ENCODE measurements at regions not wholly inside any gene's neighbourhood (a gene's known extent, or its start where the extent isn't known, plus 50 kb on each side); places are given as distances from the start of the nearest gene placed in this dataset.
"Not testable (repeated sequence)": the region's sequence is repeated elsewhere in the genome, so short reads cannot be mapped to it uniquely, and the experiment has no call there.

DNA sequence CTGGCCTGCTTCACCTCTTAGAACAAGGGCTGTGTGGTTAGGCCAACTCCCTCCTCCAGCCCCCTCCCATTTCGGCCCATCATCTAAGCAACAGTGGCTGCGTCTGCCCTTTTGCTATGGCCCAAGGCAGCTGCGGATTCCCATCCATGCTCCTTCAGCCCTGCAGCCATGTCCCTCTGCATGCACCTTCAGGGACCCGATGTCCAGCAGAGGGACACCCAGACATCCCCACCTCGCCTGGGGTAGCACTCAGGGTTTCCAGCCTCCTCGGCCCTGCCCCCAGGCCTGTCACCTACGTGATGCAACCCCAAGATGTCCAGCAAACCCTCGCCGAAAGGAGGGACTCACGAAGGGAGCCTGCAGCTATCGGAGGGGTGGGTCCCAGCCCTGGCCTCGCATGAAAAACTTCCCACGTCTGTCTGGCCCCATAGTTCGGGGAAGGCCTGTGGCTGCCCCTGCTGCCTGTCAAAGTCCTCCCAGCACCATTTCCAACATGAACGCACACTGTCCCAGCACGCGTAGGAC is 194.4 kb downstream of the CTTN start:
- no peak for DNase-seq (ENCODE audit: low spot score)

DNA sequence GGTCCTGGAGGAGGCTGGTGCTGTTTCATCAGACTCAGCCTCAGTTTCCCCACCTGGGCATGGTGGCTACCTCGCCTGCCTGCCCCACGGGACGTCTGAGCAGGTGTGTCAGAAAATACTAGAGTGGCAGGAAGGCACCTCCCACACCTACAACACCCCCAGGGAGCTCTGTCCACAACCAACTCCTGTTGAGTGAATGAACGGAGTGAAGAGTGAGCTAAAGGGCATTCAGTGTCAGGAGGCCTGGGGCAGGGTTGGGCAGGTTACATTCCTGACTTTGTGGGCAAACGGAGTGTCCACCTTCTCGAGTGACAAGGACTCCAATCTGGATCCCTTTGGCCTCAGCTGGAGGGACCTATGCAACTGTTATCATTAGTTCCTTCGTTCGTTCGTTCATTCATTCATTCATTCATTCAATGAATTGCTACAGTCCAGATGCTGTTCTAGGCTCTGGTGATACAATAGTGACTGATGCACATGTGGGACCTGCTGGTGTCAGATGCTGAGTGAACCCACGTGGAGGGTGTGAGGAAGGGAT is 195.2 kb downstream of the CTTN start:
- DNase-seq (ENCODE audit: low spot score): no peak

DNA sequence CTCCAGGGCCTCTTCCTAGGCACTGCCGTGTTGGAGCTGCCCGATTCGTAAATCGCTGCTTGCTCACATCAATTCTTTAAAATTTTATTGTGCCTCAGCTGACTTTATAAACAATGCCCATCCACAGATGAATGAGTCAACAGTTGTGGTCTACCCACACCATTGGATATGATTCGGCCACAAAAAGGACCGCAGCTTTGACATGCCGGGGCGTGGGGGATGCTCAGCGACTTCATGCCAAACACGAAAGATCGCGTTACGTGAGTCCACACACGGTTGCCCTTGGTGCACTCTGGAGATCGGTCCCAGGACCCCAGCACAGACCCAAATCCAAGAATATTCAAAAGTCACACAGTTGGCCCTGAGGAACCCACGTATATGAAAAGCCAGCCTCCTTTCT is 195.7 kb downstream of the CTTN start:
- no peak for DNase-seq (ENCODE audit: low spot score)

DNA sequence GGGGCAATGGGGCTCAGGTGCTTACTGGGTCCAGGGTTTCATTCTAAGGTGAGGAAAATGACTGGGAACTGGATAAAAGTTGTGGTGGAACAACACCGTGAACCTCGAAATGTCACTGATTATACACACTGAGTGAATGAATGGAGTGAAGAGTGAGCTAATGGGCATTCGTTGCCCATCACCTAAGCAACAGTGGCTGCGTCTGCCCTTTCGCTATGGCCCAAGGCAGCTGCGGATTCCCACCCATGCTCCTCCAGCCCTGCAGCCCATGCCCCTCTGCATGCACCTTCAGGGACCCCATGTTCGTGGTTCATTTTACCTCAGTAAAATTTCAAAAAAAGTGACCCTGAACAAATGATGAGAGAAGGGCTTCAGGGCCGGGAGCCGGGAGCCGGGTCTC is 196.3 kb downstream of the CTTN start:
- DNase-seq (ENCODE audit: low spot score): no peak

DNA sequence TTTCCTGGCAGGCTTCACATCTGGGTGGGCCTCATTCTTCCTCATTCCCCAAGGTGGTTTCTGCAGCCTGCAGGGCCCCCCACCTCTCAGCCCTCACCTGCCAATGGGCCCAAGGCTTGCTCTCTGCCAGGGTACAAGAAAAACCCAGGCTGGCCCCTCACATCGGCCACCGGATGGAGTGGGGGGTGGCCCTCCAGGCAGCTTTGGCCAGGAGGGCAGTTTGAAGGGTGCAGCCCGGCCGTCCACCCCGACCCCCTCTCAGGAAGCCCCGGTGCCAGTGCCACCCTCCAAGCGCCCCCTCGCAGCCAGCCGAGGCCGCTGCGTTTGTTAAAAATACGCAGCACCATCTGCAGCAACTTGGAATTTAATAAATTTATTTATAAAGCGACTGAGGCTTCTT is 196.7 kb downstream of the CTTN start:
- no peak for DNase-seq (ENCODE audit: low spot score)

DNA sequence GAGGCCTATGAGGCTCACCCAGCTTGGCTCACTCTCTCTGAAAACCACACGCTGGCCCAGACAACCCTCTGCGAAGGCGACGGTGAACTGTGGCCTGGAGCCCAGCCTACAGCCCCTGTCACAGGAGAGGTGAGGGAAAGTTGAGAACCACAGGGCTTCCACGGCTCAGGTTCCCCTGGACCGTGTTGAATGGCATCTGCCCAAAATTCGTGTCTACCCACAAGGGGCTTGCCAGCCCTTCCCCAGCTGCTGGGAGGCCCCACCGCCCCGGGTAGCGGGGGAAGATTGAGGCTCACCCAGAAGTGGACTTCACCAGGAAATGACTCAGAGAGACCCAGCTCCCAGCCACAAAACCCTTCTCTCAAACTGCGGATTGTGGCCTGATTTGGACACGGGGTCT is 197.1 kb downstream of the CTTN start:
- DNase-seq (ENCODE audit: low spot score): no peak

DNA sequence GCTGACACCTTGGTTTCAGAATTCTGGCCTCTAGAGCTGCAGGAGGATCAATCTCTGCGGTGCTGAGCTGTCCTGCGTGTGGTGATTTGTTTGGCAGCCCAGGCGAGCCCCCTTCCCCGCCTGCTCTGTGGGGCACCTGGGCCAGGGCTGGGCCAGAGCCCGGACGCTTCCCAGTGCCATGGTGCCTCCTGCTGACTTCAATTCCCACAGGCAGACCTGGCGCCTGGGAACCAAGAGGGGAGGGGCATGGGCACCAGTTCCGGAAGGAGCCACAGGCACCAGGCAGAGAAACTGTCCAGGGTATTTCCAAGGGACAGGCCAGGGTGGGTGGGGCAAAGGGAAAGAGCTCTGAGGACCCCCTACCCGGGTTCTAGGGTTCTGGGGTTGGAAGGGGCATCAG is 197.8 kb downstream of the CTTN start:
- DNase-seq (ENCODE audit: low spot score): no peak

DNA sequence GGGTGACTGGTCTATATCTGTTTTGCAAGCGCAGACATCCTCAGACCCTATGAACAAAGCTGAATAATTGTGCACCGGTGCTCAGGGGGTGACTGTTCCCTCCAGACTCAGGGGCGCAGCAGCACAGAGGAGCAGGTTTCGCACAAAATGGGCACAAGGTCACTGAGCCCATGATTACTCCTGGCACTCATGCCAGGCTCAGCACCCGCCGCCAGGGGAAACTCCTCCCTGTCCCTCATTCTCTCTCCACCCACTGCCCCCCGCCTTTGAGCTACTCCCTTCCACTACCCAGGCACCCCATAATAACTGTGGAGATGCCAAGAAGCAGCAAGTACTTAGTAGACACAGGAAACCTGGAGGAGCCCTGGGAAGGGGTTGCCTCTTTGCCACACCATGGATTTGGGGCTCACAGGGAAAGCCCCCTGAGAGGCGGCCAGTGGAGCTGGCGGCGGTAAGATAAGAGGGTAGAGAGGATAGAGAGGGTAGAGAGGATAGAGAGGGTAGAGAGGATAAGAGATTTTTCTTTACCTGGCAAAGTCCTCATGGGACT is 198.8 kb downstream of the CTTN start:
- DNase-seq (ENCODE audit: low spot score): no peak

DNA sequence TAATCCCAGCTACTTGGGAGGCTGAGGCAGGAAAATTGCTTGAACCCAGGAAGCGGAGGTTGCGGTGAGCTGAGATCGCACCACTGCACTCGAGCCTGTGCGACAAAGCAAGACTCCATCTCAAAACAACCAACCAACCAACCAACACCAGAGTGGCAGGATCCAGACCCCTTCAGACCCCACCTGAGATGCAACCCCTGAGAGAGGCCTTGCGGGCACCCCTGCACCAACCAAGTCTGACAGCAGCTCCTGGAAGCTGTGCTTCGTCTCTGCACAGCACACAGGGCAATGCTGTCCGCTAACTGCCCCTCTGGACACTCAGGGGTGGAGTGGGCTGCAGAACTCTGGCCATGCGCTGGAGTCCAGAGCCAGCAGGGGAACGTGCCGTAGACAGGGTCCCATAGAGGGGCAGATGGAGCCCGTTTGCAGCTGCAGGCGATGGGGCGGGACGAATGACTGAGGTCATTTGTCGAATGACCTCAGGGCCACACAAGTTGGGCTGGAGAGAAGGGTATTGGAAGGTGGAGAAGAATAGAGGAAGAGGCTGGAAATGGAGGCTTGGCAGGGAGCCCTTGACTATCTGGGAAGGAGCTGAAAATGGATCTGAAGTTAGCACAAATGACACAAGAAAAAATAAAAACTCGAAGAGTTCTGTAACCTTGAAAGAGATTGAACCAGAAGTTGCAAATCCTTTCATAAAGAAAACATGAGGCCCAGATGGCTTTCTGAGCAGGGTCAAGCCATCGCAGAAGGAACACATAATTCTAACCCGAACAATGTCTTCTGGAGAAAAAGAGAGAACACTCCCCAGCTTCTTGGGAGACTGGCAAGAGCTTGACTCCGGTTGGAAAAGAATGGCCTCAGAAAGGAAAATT is 199.7 kb downstream of the CTTN start:
- no peak for DNase-seq (ENCODE audit: low spot score)

DNA sequence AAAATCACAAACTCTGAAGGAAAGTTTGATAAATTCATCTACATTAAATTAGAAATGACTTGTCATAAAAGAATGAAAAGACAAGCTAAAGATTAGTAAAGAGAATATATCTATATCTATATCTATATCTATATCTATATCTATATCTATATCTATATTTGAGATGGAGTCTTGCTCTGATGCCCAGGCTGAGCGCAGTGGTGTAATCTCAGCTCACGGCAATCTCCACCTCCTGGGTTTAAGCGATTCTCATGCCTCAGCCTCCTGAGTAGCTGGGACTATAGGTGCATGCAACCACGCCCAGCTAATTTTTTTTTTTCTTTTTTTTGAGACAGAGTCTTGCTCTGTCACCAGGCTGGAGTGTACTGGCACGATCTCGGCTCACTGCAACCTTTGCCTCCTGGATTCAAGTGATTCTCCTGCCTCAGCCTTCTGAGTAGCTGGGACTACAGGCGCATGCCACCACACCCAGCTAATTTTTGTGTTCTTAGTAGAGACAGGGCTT is 202.6 kb downstream of the CTTN start:
- not testable (repeated sequence) for DNase-seq (ENCODE audit: low spot score)

DNA sequence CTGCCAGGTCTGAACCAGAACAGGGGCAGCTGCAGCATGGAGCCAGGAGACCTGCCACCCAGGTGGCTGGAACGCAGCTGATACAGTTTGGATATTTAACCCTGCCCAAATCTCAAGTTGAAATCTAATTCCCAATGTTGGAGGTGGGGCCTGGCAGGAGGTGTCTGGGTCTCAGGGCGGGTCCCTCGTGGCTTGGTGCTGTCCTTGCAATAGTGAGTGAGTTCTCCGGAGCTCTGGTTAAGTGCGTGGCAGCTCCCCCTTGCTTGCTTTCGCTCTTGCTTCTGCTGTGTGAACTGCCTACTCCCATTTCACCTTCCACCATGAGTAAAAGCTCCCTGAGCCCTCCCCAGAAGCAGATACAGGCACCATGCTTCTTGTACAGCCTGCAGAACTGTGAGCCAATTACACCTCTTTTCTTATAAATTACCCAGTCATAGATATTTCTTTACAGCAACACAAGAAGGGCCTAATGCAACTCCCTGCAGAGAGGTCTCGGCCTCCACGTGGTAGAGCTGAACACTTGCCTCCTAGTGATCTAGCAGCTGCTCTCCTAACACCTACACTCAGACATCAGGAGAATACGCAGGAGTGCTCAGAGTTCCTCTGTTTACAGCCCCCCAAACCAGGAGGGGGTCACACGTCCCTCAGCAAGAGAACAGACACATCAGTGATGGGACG is 203.7 kb downstream of the CTTN start:
- DNase-seq (ENCODE audit: low spot score): no peak

DNA sequence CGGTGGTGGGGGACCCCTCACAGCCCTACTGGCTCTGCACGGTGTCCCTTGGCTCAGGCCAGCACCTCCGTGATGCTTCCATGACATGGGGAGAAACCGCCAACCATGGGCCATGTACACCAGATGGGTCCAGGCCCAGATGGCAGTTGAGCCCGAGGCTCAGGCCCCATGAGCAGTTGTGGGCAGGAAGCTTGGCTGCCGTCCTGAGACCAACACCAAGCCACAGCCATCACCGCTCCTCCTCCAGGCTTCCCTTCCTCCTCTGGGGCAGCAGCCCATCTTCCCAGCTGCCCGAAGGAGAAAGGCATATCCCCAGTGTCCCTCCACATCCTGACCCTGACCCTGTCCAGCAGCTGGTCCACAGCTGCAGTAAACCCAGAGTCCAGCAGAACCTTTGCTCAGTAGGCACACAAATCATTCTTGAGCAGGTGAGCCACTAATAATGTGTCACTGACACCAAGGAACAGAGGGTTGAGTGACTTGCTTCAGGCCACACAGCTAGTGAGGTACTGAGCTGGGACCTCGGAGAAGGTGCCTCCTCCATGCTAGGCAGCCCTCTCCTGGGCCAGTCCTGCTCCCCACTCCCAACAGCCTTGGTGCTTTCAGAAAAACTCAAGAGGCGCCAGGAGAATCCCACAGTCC is 204.9 kb downstream of the CTTN start:
- DNase-seq (ENCODE audit: low spot score): no peak

DNA sequence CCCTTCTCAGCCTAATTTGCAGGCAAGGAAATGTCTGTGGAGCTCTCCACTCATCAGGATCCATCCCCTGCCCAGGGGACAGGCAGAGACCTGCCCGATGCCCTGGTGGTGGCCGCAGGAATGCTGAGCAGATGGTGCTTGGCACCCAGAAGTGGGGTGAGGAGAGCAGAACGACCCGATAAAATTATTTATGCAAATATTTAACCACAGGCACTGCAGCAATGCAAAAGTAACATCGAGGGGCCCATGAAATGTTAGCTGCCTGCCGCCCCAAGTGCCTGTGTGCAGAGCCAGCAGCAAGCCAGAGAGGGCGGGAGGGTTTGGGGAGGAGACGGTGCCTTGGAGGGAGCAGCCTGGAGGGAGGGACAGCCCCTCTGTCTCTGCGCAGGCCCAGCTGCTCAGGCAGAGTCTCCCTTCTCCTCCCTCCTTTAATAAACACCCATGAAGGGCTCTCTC is 205.5 kb downstream of the CTTN start:
- DNase-seq (ENCODE audit: low spot score): no peak

DNA sequence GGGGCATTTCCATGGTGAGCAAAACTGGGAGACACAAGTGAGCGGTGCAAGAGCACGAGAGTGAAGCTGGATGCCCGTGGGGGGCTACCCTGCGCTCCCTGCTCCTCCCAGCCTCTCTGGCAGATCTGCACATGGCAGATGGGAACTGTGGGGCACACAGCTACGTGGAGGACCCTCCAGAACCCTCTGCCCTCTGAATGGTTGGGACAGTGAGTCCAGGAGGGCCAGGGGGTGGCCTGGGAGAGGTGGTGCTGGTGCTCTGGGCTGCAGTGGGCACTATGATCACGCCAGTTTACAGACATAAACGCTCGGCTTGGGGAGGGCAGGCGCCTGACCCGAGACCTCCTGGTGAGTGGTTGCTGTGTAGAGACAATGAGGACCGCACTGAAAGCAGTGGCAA is 205.9 kb downstream of the CTTN start:
- no peak for DNase-seq (ENCODE audit: low spot score)

DNA sequence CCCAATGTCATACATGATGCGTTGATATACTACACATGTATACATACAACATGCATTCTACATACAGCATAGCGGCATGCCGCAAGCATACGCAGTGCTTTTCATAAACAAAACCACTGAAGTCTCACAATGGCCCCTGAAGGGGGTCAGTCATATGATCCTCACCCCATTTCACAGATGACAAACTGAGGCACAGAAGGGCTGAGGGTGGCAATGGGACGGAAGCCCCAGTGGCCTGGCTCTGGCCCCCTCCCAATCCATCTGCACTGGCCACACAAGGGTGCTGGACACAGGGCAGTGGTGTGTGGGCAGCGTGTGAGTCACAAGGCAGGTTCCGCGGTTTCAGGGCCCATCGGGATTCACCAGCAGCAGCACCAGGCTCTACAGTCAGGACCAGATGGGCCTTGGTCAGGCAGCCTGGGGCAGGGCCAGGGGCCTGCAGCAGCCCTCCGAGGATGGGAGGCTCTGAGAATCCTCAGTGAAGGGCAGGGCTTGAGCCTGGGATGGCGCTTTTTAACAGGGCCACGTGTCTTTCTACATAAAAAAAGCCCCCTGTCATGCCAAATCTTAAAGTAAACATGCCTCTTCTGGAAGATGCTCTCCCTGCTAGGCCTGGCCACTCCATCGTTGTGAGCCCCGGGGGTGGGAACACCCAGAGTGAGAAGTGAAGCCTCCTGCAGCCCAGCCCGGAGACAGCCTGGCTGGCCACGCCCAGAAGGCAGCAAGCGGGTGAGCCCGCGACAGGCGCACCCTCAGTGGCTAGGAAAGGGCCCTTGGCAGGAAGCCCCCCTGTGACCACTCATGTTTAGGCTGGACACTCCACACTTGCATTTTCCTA is 206.5 kb downstream of the CTTN start:
- no peak for DNase-seq (ENCODE audit: low spot score)

DNA sequence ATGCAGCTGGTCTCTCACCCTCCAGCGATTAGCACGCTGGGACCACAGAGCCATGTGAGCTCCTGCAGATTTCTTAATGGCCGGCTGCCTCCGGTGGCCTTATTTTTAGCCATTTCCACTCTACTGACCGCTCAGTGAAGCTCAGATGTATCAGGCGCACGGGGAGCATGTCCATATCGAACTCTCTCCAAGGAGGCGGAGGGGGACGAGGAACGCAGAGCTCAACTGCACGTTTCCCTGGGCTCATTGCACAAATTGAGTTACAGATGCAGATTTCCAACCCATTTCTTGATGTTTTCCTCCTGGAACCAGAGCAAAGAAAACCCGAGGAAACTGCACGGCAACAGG is 207.1 kb downstream of the CTTN start:
- no peak for DNase-seq (ENCODE audit: low spot score)

DNA sequence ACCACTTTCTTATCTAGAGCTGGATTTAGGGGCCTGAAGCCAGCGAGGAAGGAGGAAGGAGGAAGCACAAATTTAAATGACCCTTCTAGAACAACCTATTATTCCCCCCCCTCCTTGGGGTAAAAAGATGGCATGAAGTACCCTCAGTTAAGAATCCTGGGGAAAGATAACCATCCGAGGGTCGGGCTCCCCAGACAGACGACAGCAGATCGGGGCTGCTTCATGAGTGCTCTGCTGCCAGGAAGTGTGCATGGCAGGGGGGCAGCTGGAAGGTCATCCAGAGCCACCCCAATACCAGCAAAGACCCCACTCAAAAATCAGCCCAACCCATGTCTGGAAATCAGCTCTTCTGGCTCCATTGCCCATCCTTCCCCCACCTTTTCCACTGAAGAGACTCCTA is 207.5 kb downstream of the CTTN start:
- DNase-seq (ENCODE audit: low spot score): no peak

DNA sequence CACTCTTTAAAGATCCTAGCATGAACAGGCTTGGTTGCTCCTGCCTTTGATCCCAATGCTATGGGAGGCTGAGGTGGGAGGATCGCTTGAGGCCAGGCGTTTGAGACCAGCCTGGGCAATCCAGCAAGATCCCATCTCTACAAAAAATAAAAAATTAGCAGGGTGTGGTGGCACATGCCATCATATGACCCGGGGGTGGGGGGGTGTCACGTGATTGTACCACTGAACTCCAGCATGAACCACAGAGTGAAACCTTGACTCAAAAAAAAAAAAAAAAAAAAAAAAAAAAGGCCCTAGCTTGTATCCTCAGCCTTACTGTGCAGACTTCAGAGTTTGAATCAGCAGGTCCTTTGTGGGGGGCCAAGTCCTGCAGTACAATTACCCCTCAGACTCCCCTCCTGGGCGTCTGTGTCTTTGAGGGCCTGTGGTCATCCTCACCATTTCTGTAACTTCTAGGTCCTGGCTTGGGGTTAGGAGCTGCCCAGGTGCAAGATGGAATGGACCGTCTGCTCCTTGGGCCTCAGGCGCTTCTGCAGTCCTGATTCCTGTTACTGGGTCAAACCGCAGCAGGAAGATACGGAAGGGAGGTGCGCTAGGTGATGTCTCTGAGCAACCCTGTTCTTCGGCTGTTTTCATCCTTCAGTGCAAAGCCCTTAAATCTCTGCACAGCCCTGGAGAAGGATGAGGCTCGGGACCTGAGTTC is 208.1 kb downstream of the CTTN start:
- DNase-seq (ENCODE audit: low spot score): no peak

DNA sequence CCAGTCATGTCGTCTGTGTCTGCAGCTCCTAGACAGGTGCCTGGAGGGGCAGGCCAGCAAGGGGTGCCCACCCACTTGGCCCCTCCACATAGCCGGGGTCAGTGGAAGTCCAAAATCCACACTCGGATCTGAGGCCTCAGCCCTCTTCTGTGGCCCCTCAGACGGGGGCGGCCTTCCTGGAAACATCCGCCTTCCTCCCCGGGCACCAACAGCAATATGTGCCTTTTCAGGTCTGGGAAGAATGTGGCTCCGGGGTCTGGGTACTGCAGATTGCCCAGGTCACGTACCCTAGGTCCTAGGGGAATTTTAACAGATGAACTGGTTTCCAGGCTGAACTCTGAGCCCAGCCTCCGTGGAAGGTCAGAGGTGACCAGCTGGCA is 208.6 kb downstream of the CTTN start:
- DNase-seq (ENCODE audit: low spot score): no peak

DNA sequence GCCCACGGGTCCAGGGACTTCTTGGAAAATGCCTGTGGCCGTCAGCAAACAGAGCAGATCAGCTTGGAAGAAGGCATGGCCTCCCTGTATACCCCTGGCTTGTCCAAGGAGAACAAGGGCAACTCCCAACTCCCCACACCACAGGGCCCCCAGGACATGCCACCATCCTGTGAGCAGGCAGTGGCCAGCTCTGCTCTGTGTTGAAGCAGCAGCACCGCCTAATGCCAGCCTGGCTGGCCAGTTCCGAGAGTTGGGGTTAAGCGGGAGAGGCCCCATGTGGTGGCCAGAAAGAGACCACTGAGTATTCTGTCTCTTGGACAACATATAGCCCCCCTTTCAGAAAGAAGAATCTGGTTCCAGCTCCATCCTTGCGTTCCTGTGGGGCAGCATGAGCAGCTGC is 209.2 kb downstream of the CTTN start:
- no peak for DNase-seq (ENCODE audit: low spot score)

Data from putamen (tissue), 1 donor.